ENCODE measurements at regions not wholly inside any gene's neighbourhood (a gene's known extent, or its start where the extent isn't known, plus 50 kb on each side); places are given as distances from the start of the nearest gene placed in this dataset.

DNA sequence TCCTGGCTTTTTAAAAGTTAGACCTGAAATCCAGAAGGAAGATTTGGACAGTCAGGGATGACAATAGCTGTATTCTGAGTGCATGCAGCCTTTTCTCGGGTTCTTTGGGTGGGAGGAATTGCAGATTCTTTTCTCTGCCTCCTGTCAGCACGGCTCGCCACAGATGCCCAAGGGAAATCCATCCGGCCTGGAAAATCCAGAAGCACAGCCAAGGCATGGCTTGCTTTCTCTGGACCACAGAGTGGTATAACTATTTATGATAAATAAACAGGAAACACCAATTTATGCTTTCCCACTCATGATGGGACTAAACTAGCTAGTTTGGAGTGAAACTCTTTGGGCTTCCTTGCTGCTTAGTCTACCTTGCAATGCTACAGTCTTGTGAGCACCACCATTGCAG is 59.1 kb downstream of the C9orf152 start:
- no peak for DNase-seq

Data from skin of body (tissue), 1 donor.